HEK293 (cell line): ENCODE measurements at regions not wholly inside any gene's neighbourhood (a gene's known extent, or its start where the extent isn't known, plus 50 kb on each side); places are given as distances from the start of the nearest gene placed in this dataset.

Source experiments
- SP2 ChIP-seq: fragments of 450-650 bp; formaldehyde crosslinking; IDR thresholded peaks from 2 replicates; pipeline ENCODE4 v1.5.1; 2016; ENCODE audit warnings: missing biosample characterization, missing genetic modification characterization
- YY1 ChIP-seq: fragments of 450-650 bp; formaldehyde crosslinking; IDR thresholded peaks from 2 replicates; pipeline ENCODE4 v1.5.1; 2018; ENCODE audit warnings: missing biosample characterization, missing genetic modification characterization
- ZNF175 ChIP-seq: fragments of 450-650 bp; formaldehyde crosslinking; IDR thresholded peaks from 2 replicates; pipeline ENCODE4 v1.5.1; 2016; ENCODE audit warnings: missing biosample characterization, missing genetic modification characterization
- ZNF785 ChIP-seq: fragments of 450-650 bp; formaldehyde crosslinking; IDR thresholded peaks from 2 replicates; pipeline ENCODE4 v1.5.1; 2016; ENCODE audit warnings: missing biosample characterization, missing genetic modification characterization
- ZNF792 ChIP-seq: fragments of 450-650 bp; formaldehyde crosslinking; IDR thresholded peaks from 2 replicates; pipeline ENCODE4 v1.5.1; 2016; ENCODE audit warnings: missing biosample characterization, missing genetic modification characterization
- TF ChIP-seq, protein P1 (sequence below): fragments of 450-650 bp; formaldehyde crosslinking; IDR thresholded peaks from 2 replicates; pipeline ENCODE4 v1.5.1; 2016; ENCODE audit warnings: missing biosample characterization, missing genetic modification characterization
- TF ChIP-seq, protein P2 (sequence below): fragments of 450-650 bp; formaldehyde crosslinking; IDR thresholded peaks from 2 replicates; pipeline ENCODE4 v1.5.1; 2016; ENCODE audit warnings: missing biosample characterization, missing genetic modification characterization
- TF ChIP-seq, protein P3 (sequence below): fragments of 450-650 bp; formaldehyde crosslinking; IDR thresholded peaks from 2 replicates; pipeline ENCODE4 v1.5.1; 2016; ENCODE audit warnings: missing biosample characterization, missing genetic modification characterization

DNA sequence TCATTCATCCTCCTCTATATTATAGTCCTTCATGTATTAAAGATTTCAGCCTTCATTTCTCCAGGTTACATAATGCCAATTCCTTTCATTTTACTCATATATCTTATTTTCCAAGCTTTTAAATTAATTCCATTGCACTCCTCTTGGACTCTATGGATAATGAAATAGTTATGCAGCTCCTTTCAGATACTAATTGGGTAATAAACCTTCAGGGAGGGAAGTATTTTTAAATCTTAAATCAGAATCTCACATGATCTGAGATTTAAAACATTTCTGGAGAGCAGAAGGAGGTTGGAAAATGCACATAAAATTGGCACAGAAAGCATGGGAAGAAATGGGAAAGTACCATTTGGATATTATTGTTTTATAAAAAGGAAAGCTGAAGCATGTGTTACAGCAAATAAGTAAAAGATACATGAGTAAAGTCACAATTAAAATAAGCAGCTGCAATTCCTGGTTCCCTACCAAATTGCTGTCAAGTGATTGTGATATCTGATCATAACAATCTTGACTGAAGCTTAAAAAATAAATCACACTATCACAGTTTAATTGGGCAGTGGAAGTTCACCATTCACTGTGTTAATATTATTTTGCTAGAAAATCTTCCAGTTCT lies 257.9 kb upstream of the NREP start:
- TF ChIP-seq, protein P1, sequence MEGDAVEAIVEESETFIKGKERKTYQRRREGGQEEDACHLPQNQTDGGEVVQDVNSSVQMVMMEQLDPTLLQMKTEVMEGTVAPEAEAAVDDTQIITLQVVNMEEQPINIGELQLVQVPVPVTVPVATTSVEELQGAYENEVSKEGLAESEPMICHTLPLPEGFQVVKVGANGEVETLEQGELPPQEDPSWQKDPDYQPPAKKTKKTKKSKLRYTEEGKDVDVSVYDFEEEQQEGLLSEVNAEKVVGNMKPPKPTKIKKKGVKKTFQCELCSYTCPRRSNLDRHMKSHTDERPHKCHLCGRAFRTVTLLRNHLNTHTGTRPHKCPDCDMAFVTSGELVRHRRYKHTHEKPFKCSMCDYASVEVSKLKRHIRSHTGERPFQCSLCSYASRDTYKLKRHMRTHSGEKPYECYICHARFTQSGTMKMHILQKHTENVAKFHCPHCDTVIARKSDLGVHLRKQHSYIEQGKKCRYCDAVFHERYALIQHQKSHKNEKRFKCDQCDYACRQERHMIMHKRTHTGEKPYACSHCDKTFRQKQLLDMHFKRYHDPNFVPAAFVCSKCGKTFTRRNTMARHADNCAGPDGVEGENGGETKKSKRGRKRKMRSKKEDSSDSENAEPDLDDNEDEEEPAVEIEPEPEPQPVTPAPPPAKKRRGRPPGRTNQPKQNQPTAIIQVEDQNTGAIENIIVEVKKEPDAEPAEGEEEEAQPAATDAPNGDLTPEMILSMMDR (tag by site-specific recombination) = no peak
- TF ChIP-seq SP2 (tag by site-specific recombination) = no peak
- TF ChIP-seq, protein P2, sequence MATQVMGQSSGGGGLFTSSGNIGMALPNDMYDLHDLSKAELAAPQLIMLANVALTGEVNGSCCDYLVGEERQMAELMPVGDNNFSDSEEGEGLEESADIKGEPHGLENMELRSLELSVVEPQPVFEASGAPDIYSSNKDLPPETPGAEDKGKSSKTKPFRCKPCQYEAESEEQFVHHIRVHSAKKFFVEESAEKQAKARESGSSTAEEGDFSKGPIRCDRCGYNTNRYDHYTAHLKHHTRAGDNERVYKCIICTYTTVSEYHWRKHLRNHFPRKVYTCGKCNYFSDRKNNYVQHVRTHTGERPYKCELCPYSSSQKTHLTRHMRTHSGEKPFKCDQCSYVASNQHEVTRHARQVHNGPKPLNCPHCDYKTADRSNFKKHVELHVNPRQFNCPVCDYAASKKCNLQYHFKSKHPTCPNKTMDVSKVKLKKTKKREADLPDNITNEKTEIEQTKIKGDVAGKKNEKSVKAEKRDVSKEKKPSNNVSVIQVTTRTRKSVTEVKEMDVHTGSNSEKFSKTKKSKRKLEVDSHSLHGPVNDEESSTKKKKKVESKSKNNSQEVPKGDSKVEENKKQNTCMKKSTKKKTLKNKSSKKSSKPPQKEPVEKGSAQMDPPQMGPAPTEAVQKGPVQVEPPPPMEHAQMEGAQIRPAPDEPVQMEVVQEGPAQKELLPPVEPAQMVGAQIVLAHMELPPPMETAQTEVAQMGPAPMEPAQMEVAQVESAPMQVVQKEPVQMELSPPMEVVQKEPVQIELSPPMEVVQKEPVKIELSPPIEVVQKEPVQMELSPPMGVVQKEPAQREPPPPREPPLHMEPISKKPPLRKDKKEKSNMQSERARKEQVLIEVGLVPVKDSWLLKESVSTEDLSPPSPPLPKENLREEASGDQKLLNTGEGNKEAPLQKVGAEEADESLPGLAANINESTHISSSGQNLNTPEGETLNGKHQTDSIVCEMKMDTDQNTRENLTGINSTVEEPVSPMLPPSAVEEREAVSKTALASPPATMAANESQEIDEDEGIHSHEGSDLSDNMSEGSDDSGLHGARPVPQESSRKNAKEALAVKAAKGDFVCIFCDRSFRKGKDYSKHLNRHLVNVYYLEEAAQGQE (tag by site-specific recombination) = no peak
- TF ChIP-seq ZNF175 (tag by site-specific recombination) = no peak
- no peak for TF ChIP-seq ZNF792 (tag by site-specific recombination)
- TF ChIP-seq ZNF785 (tag by site-specific recombination) = no peak
- TF ChIP-seq, protein P3, sequence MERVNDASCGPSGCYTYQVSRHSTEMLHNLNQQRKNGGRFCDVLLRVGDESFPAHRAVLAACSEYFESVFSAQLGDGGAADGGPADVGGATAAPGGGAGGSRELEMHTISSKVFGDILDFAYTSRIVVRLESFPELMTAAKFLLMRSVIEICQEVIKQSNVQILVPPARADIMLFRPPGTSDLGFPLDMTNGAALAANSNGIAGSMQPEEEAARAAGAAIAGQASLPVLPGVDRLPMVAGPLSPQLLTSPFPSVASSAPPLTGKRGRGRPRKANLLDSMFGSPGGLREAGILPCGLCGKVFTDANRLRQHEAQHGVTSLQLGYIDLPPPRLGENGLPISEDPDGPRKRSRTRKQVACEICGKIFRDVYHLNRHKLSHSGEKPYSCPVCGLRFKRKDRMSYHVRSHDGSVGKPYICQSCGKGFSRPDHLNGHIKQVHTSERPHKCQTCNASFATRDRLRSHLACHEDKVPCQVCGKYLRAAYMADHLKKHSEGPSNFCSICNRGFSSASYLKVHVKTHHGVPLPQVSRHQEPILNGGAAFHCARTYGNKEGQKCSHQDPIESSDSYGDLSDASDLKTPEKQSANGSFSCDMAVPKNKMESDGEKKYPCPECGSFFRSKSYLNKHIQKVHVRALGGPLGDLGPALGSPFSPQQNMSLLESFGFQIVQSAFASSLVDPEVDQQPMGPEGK (tag by site-specific recombination) = no peak
- no peak for TF ChIP-seq YY1 (tag by site-specific recombination)
